ENCODE measurements at regions not wholly inside any gene's neighbourhood (a gene's known extent, or its start where the extent isn't known, plus 50 kb on each side); places are given as distances from the start of the nearest gene placed in this dataset.

DNA sequence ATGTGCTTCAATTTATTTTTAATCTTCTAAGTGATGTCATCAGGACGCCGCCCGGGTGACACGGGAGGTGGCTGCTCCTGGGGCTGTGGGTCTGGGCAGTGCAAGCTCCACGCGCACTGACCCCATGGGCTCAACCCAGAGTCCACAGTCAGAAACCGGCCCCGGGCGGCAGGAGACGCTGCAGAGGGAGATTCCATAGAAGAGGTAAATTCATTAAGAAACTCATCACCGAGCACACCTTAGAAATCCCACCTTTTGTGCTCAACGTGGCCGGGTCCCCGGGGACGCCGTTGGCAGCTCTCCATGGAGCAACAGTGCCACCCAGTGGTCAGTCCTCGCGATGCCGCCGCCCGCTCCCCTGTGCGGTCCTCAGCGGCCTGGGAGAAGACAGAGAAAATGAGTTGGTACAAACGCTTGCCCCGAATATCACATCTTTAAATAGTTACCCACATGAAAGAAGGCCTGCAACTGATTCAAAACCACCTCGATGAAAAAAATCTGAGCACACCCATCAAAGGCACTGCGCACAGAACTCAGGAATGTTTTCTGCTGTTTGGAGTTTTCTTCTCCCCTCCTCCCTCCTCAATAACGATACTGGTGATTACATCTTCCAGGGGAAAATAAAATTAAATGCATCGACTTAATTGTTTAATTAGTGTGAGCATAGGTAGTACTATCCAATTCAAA is 92.6 kb downstream of the CMPK2 start:
- intact Hi-C loops (cut with DNase I) = no loop called here
- DNase-seq = no peak

GRCh38 chr2:6773694-6774044 is 92.0 kb downstream of the CMPK2 start:
- no peak for TF ChIP-seq POLR2A (IDR thresholded peaks at IDR 0.05)
- TF ChIP-seq, protein P1, sequence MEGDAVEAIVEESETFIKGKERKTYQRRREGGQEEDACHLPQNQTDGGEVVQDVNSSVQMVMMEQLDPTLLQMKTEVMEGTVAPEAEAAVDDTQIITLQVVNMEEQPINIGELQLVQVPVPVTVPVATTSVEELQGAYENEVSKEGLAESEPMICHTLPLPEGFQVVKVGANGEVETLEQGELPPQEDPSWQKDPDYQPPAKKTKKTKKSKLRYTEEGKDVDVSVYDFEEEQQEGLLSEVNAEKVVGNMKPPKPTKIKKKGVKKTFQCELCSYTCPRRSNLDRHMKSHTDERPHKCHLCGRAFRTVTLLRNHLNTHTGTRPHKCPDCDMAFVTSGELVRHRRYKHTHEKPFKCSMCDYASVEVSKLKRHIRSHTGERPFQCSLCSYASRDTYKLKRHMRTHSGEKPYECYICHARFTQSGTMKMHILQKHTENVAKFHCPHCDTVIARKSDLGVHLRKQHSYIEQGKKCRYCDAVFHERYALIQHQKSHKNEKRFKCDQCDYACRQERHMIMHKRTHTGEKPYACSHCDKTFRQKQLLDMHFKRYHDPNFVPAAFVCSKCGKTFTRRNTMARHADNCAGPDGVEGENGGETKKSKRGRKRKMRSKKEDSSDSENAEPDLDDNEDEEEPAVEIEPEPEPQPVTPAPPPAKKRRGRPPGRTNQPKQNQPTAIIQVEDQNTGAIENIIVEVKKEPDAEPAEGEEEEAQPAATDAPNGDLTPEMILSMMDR (IDR thresholded peaks at IDR 0.05) = no peak
- DNase-seq = no peak
- WGBS, 2 donors = 63 to 70% methylated on average over 6 to 7 of the region's 7 CpGs
- H3K9me3 ChIP-seq = no peaks in the 10 kb centered on the region
- H3K27me3 ChIP-seq = peaks cover 0 to 36% (median 0%) of the 10 kb centered on the region in 4 donors
- H3K4me1 ChIP-seq = peaks cover 0 to 8% (median 0%) of the 10 kb centered on the region in 3 donors
- H3K36me3 ChIP-seq = no peaks in the 10 kb centered on the region
- H3K27ac ChIP-seq = no peak overlapping the region
- H3K4me3 ChIP-seq = no peak overlapping the region
- intact Hi-C loops (cut with DNase I) = no loop called here

More for the DNA sequence above, 92.6 kb downstream of the CMPK2 start:
- H3K36me3 ChIP-seq = no peaks in the 10 kb centered on the region
- peaks cover 0 to 8% (median 0%) of the 10 kb centered on the region in 3 donors for H3K4me1 ChIP-seq
- H3K27me3 ChIP-seq = peaks cover 0 to 36% (median 0%) of the 10 kb centered on the region in 4 donors
- peak overlapping the region in 1 of 4 donors; percentile 33 for H3K4me3 ChIP-seq
- H3K9me3 ChIP-seq = no peaks in the 10 kb centered on the region
- H3K27ac ChIP-seq = no peak overlapping the region
- WGBS, 2 donors = 6 to 12% methylated on average over 17 to 25 of the region's 29 CpGs
- TF ChIP-seq, protein P1 (IDR thresholded peaks at IDR 0.05) = peak; percentile 62 to 86 (median 74)
- TF ChIP-seq POLR2A (IDR thresholded peaks at IDR 0.05) = no peak

DNA sequence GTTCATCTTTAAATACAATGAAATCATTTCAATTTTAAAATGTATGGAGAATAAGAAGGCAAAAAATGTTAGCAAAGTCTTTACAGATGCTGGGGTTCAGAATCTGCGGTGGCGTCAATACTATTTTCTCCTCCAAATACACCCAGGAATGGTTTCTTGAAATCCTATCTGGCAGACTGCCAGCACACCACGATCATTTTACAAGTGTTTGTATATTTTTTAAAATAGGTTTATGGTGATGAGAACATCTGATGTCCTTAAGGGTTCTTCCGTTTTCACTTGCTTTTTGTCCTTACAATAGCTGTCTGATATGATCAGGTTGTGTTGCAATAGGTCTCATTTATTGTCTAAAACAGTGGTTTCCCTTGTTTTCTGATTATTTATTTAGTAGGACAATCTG is 89.6 kb downstream of the CMPK2 start:
- 65 to 78% methylated on average over 4 of the region's 4 CpGs for WGBS, 2 donors
- Histone ChIP-seq H3K27ac (no peak overlapping the region), H3K4me1 (peaks cover 0 to 8% (median 0%) of the 10 kb centered on the region in 3 donors), H3K9me3 (no peaks in the 10 kb centered on the region), H3K36me3 (no peaks in the 10 kb centered on the region), H3K4me3 (no peak overlapping the region), H3K27me3 (peaks cover 0 to 36% (median 0%) of the 10 kb centered on the region in 4 donors)
- DNase-seq = no peak
- intact Hi-C loops (cut with DNase I) = no loop called here
- TF ChIP-seq, protein P1 (IDR thresholded peaks at IDR 0.05) = no peak
- no peak for TF ChIP-seq POLR2A (IDR thresholded peaks at IDR 0.05)

DNA sequence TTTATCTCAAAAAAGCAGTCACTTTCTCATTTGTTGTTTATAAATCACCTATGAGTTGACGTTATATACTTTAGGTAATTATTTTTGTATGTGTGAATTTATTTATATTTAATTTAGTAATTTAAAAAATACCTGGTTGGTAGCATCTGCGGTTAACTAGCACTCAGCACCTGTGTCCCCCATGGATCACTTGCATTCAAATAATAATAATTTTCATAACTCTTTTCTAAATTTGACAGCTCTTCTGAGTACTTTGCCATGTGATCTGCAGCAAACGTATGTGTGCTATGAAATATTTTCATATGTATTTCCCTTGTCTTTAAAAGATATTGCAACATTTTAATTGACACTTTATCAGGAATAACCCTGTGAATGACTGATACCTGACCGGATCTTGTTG is 88.1 kb downstream of the CMPK2 start:
- TF ChIP-seq, protein P1 (IDR thresholded peaks at IDR 0.05) = no peak
- no peak for TF ChIP-seq POLR2A (IDR thresholded peaks at IDR 0.05)
- Histone ChIP-seq H3K27ac (no peak overlapping the region), H3K9me3 (no peaks in the 10 kb centered on the region), H3K36me3 (no peaks in the 10 kb centered on the region), H3K4me1 (peaks cover 0 to 11% (median 0%) of the 10 kb centered on the region in 3 donors), H3K4me3 (no peak overlapping the region), H3K27me3 (peaks cover 0 to 25% (median 0%) of the 10 kb centered on the region in 4 donors)
- intact Hi-C loops (cut with DNase I) = no loop called here
- WGBS, 2 donors = 76 to 80% methylated on average over 4 of the region's 4 CpGs
- no peak for DNase-seq

GRCh38 chr2:6780765-6781274 is 84.9 kb downstream of the CMPK2 start:
- Histone ChIP-seq H3K9me3 (no peaks in the 10 kb centered on the region), H3K27me3 (peaks cover 0 to under 1% (median 0%) of the 10 kb centered on the region in 4 donors), H3K36me3 (no peaks in the 10 kb centered on the region), H3K4me1 (peaks cover 0 to 6% (median 0%) of the 10 kb centered on the region in 3 donors), H3K27ac (no peak overlapping the region), H3K4me3 (peak overlapping the region in 1 of 4 donors; percentile 32)
- DNase-seq = no peak
- 2 to 6% methylated on average over 6 to 8 of the region's 8 CpGs for WGBS, 2 donors
- intact Hi-C loops (cut with DNase I) = no loop called here
- TF ChIP-seq POLR2A (IDR thresholded peaks at IDR 0.05) = no peak
- TF ChIP-seq, protein P1 (IDR thresholded peaks at IDR 0.05) = no peak

Measured in esophagus squamous epithelium (tissue), 5 donors.